Muscle of leg (tissue), 3 donors: ENCODE measurements at regions not wholly inside any gene's neighbourhood (a gene's known extent, or its start where the extent isn't known, plus 50 kb on each side); places are given as distances from the start of the nearest gene placed in this dataset.

Source experiments
- DNase-seq: peaks from one replicate; pipeline ENCODE4 v3.0.0; 2013
- H3K27ac ChIP-seq: one replicate; pipeline ENCODE4 v1.5.1; 2013; ENCODE audit warnings: mild to moderate bottlenecking, low read length, control low read depth
- H3K27me3 ChIP-seq: one replicate; pipeline ENCODE4 v1.6.1; 2013; ENCODE audit warnings: low read length; ENCODE audit not compliant: control insufficient read depth, insufficient read depth
- H3K36me3 ChIP-seq: one replicate; pipeline ENCODE4 v1.6.1; 2013; ENCODE audit warnings: low read length; ENCODE audit not compliant: control insufficient read depth, insufficient read depth
- H3K4me1 ChIP-seq: one replicate; pipeline ENCODE4 v1.6.1; 2013; ENCODE audit warnings: low read length; ENCODE audit not compliant: control insufficient read depth, insufficient read depth
- H3K4me3 ChIP-seq: one replicate; pipeline ENCODE4 v1.5.1; 2013; ENCODE audit warnings: low read length, control low read depth
- H3K9me3 ChIP-seq: replicated peaks from 2 replicates; pipeline ENCODE4 v1.6.1; 2013; ENCODE audit warnings: low read depth, low read length; ENCODE audit not compliant: control insufficient read depth
- WGBS: methylation state at CpG from one replicate; pipeline ENCODE4 v1.1.5; 2013; ENCODE audit warnings: missing lambda C conversion rate; ENCODE audit not compliant: insufficient coverage; 5-methylcytosine and 5-hydroxymethylcytosine counted together

DNA sequence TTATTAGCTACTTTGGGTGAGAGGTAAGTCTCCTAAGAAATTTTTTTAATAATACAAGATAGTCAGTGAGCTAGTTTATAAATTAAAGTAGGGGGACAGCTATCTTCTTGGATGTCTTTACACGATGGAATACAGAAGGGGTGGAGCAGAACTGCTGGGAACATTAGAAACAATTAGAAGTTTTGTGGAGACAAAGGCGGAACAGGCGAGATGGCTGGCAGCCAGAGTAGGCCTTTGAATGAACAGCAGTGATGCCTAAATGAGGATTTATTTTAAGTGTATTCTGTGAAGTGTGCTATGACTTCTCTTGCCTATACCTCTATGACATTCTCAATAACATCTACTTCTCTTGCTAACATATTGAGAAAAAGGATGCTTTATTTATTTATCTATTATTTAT lies 1345.3 kb upstream of the SEL1L start:
- DNase-seq = no peak
- Histone ChIP-seq H3K27ac (no peak overlapping the region), H3K4me1 (no peaks in the 10 kb centered on the region), H3K4me3 (no peak overlapping the region), H3K27me3 (no peaks in the 10 kb centered on the region), H3K36me3 (no peaks in the 10 kb centered on the region), H3K9me3 (no peaks in the 10 kb centered on the region)
- WGBS = no CpG with 5 or more reads among the region's 3 CpGs

- no peaks in the 10 kb centered on the region for H3K4me1 ChIP-seq
- H3K4me3 ChIP-seq = no peak overlapping the region
- no peaks in the 10 kb centered on the region for H3K36me3 ChIP-seq
- DNase-seq = peak; percentile 19
- no peak overlapping the region for H3K27ac ChIP-seq
- no peaks in the 10 kb centered on the region for H3K27me3 ChIP-seq
- 80% methylated on average over 1 of the region's 5 CpGs for WGBS
- H3K9me3 ChIP-seq = no peaks in the 10 kb centered on the region
Observed at GRCh38 chr14:82879949-82880535, 1346.4 kb upstream of the SEL1L start.

DNA sequence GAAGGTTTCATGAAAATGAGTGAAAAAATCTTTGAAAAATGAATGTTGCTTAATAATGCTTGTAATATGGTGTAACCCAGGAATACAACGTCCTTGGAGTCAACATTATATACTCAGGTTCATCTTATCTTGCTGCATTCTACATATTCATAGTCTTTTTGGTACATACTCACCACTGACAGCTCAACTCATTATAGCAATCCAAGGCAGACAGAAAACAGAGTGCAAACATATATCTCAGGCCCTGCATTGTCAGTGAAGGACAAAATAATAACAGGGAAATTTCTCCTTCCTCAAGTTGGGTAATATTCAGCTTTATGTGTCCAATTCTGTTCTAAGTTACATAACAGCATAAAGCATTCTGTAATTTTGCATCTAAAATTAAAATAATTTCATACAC lies 1353.0 kb upstream of the SEL1L start:
- H3K9me3 ChIP-seq = no peaks in the 10 kb centered on the region
- DNase-seq = no peak
- no peak overlapping the region for H3K27ac ChIP-seq
- no peaks in the 10 kb centered on the region for H3K36me3 ChIP-seq
- H3K4me3 ChIP-seq = no peak overlapping the region
- no peaks in the 10 kb centered on the region for H3K27me3 ChIP-seq
- no CpG with 5 or more reads among the region's 1 CpG for WGBS
- no peaks in the 10 kb centered on the region for H3K4me1 ChIP-seq

DNA sequence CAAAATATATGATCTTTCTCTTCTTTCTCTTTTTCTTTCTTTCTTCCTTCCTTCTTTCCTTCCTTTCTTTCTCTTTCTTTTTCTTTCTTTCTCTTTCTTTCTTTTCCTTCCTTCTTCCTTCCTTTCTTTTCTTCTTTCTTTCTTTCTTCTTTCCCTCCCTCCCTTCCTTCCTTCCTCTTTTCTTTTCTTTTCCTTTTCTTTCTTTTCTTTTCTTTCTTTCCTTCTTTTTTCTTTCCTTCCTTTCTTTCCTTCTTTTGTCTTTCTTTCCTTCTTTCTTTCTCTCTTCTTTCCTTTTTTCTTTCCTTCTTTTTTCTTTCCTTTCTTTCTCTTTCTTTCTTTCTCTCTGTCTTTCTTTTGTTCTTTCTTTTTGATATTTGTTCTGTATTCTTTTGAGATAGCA lies 1356.0 kb upstream of the SEL1L start:
- H3K36me3 ChIP-seq = no peaks in the 10 kb centered on the region
- H3K27me3 ChIP-seq = no peaks in the 10 kb centered on the region
- no peak for DNase-seq
- no peak overlapping the region for H3K4me3 ChIP-seq
- H3K9me3 ChIP-seq = no peaks in the 10 kb centered on the region
- no peak overlapping the region for H3K27ac ChIP-seq
- no peaks in the 10 kb centered on the region for H3K4me1 ChIP-seq

DNA sequence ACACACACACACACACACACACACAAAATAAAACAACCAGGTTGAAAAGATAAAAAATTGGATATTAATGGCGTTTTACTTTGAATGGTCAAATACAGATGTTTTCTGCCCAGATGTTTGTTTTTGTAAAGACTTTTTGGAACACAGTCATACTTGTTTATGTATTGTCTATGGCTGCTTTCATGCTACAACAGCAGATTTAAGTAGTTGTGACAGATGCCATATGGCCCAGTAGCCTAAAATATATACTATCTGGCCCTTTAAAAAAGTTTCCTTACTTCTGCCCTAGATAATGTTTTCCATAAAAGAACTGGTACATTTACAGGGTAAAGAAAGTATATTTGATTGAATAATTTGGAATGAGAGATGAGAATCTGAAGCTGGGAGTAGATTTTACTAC lies 1362.8 kb upstream of the SEL1L start:
- H3K4me1 ChIP-seq = no peaks in the 10 kb centered on the region
- no peaks in the 10 kb centered on the region for H3K9me3 ChIP-seq
- H3K36me3 ChIP-seq = no peaks in the 10 kb centered on the region
- DNase-seq = no peak
- no peak overlapping the region for H3K27ac ChIP-seq
- no peaks in the 10 kb centered on the region for H3K27me3 ChIP-seq
- no CpG with 5 or more reads among the region's 1 CpG for WGBS
- H3K4me3 ChIP-seq = no peak overlapping the region

DNA sequence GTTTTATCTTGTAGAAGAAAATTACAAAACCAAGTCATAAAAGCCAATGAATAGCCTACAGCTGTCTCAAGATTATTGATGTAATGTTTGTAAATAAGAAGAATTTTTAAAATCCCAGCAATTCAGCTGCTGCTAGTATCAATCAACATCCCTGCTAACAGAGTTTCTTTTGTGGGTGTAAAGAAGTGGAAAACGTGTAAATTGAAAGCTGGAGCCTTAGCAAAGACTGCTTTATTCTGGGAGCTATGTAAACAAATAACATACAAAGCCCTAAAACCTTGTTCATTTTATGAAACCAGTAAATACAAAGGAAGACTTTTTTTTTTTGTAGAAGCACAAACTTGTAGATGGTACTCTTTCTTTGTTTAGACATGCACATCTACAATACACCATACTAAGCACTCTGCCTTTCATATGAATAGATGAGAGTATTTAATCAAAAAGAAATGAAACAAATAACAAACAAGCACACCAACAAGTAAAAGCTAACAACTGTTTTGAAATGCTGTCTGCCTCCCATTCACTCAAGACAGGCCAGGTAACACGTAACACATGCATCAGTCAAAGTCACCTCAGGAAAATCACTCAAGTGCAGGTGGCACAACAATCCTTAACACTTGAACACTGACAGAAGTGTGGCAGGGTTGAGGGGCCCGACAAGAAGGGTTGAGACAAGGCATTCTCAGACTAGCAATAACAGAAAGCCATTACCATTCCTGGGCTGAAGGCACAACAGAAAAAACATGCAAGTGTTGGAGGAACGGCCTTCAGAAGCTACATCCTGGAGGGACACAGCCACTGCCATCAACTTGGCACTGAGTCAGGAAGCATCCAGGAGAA lies 1364.0 kb upstream of the SEL1L start:
- H3K9me3 ChIP-seq = no peaks in the 10 kb centered on the region
- H3K36me3 ChIP-seq = no peaks in the 10 kb centered on the region
- no peak for DNase-seq
- H3K4me3 ChIP-seq = no peak overlapping the region
- H3K27me3 ChIP-seq = no peaks in the 10 kb centered on the region
- H3K4me1 ChIP-seq = no peaks in the 10 kb centered on the region
- H3K27ac ChIP-seq = no peak overlapping the region
- WGBS = 57% methylated on average over 2 of the region's 4 CpGs

GRCh38 chr14:82905762-82906161 lies 1372.1 kb upstream of the SEL1L start:
- no peaks in the 10 kb centered on the region for H3K27me3 ChIP-seq
- WGBS = 83% methylated on average over 1 of the region's 2 CpGs
- no peak overlapping the region for H3K4me3 ChIP-seq
- no peaks in the 10 kb centered on the region for H3K36me3 ChIP-seq
- no peaks in the 10 kb centered on the region for H3K4me1 ChIP-seq
- no peak overlapping the region for H3K27ac ChIP-seq
- DNase-seq = no peak
- no peaks in the 10 kb centered on the region for H3K9me3 ChIP-seq

- no peaks in the 10 kb centered on the region for H3K9me3 ChIP-seq
- no peaks in the 10 kb centered on the region for H3K27me3 ChIP-seq
- WGBS = no CpG with 5 or more reads among the region's 2 CpGs
- H3K27ac ChIP-seq = no peak overlapping the region
- H3K4me3 ChIP-seq = no peak overlapping the region
- H3K4me1 ChIP-seq = peaks cover 2% of the 10 kb centered on the region
- no peaks in the 10 kb centered on the region for H3K36me3 ChIP-seq
- peak; percentile 8 for DNase-seq
Observed at GRCh38 chr14:82911930-82912329, 1378.3 kb upstream of the SEL1L start.

DNA sequence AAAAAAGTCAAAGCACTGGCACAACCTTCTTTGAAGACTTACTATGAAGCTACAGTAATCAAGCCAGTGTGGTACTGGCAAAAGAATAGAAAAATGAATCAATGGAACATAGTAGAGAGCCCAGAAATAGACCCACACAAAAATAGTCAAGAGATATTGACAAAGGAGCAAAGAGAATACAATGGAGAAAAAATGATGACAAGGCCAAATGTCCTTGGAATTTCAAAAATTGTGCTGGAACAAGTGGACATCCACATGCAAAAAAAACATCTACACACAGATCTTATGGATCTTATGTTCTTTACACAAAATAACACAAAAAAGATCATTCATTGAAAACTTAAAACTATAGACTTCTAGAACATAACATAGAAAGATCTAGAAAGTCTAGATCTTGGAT lies 1379.7 kb upstream of the SEL1L start:
- DNase-seq = no peak
- no peak overlapping the region for H3K4me3 ChIP-seq
- peaks cover 2% of the 10 kb centered on the region for H3K4me1 ChIP-seq
- no peak overlapping the region for H3K27ac ChIP-seq
- H3K36me3 ChIP-seq = no peaks in the 10 kb centered on the region
- H3K9me3 ChIP-seq = no peaks in the 10 kb centered on the region
- H3K27me3 ChIP-seq = no peaks in the 10 kb centered on the region

DNA sequence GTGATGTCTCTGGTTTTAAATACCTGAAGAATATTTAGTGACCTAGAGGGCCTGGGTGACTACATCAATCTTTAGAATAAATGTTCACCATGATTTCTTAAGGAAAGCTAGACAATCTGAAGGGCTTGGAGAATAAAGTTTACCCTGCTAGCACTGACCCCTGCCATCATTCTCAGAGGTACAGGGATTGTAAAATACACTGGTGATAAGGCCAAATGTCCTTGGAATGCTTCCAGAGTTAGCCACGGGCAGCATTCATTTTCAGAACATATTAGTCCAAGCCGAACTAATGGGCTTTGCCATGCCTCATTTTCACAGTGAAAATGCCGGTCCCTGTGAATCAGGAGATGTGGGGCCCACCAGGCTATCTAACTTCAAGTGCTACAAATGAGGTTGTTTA lies 1381.7 kb upstream of the SEL1L start:
- no peak overlapping the region for H3K27ac ChIP-seq
- no peak overlapping the region for H3K4me3 ChIP-seq
- peak; percentile 2 for DNase-seq
- no peaks in the 10 kb centered on the region for H3K27me3 ChIP-seq
- no peaks in the 10 kb centered on the region for H3K9me3 ChIP-seq
- 60% methylated on average over 1 of the region's 3 CpGs for WGBS
- H3K4me1 ChIP-seq = peaks cover 2% of the 10 kb centered on the region
- H3K36me3 ChIP-seq = no peaks in the 10 kb centered on the region
